Fibroblast of the aortic adventitia (primary cell): ENCODE measurements at regions not wholly inside any gene's neighbourhood (a gene's known extent, or its start where the extent isn't known, plus 50 kb on each side); places are given as distances from the start of the nearest gene placed in this dataset.
A peak's percentile ranks its signal among the peaks of the same experiment; 100 is the strongest.

Experiments used
- DNase-seq: peaks from one replicate; pipeline ENCODE4 v3.0.0-alpha.2; 2010; ENCODE audit warnings: low read depth
- H3K4me3 ChIP-seq: 2 replicates; pipeline ENCODE4 v1.5.1; 2011; ENCODE audit warnings: low read depth, mild to moderate bottlenecking, control low read depth, low read length, moderate library complexity
- TF ChIP-seq, protein P1 (sequence below): IDR thresholded peaks from 2 replicates; pipeline ENCODE4 v1.5.1; 2011; ENCODE audit warnings: mild to moderate bottlenecking, low read length, control low read depth, inconsistent platforms; ENCODE audit not compliant: insufficient read depth

DNA sequence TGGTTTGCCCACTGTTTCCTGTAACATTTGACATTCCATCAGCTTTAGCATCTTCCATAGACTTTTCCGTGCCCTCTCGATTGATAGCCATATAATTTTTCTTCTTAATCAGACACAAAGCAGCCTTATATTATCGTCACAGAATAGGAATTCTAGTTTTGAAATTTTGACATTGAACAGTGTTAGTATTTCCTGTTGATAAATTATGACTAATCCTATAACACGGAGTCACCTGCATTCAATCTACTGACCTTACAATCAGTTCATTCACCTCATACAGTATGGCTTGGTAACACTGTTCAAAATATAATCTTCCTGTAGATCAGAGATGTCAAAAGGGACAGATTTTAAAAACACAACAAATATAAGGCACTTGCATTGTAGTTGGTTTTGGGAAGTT is 423.7 kb downstream of the C3orf38 start:
- no peak for DNase-seq
- TF ChIP-seq, protein P1, sequence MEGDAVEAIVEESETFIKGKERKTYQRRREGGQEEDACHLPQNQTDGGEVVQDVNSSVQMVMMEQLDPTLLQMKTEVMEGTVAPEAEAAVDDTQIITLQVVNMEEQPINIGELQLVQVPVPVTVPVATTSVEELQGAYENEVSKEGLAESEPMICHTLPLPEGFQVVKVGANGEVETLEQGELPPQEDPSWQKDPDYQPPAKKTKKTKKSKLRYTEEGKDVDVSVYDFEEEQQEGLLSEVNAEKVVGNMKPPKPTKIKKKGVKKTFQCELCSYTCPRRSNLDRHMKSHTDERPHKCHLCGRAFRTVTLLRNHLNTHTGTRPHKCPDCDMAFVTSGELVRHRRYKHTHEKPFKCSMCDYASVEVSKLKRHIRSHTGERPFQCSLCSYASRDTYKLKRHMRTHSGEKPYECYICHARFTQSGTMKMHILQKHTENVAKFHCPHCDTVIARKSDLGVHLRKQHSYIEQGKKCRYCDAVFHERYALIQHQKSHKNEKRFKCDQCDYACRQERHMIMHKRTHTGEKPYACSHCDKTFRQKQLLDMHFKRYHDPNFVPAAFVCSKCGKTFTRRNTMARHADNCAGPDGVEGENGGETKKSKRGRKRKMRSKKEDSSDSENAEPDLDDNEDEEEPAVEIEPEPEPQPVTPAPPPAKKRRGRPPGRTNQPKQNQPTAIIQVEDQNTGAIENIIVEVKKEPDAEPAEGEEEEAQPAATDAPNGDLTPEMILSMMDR, result no peak
- H3K4me3 ChIP-seq, result no peak overlapping the region

DNA sequence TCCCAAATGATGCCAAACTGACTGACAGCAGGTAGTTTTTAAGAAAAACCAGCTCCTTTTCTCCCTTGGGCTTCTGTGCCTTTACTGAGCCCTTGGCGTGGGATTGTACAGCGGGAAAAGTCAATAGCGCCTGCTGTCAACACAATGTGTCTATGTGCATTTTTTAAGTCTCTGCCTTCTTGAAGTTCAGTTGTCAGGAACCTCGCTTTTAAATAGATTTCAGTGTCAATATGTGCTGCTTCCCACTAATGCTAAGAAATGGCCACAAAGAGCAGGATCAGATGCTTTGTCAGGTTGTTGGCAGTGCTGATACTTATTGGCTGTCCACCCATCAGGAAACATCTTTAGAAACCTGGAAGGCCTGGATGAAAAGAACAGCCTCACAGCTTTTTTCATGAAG is 424.4 kb downstream of the C3orf38 start:
- H3K4me3 ChIP-seq, result no peak overlapping the region
- DNase-seq, result no peak
- TF ChIP-seq, protein P1, result no peak

DNA sequence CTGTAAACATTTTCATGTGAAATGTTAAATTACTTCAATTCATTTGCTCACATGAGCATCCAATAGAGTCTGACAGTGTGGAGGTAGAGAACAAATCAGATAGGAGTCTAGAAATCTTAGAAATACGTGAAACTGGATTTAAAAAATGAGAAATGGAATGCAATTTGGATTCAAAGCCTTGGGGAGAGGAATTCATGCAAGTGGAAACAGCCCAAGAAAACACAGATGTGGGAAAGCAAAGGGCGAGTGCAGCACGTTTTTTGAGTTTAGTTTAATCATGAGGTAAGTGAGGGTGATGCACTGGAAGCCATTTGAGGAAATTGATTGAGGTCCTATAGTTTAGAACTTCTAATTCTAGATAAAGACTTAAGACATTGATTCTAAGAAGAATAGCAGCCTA is 434.7 kb downstream of the C3orf38 start:
- H3K4me3 ChIP-seq, result no peak overlapping the region
- DNase-seq, result no peak
- TF ChIP-seq, protein P1, result no peak

DNA sequence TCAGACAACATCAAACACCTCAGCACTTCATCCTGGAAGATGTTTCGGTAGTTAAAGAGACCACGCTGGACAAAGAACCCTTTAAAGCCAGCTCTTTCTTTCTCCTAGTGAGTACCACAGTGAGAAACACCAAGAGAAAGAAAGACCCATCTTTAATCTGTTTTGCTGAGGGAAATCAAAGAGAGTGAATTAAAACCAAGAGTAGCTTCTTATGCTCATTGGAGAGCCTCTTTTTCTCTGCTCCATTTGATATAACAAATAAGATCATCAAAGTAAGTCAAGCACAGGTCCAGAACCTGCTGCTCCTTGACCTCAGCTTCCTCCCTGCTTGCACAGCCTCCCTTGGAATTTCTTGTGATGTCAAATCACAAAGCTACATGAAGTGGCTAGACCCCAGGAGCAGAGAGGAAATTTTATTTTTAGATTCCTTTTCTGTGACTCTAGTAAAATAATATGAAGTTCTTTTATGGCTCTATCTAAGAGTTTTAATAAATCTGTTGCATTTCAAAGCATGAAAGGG is 436.4 kb downstream of the C3orf38 start:
- TF ChIP-seq, protein P1, result no peak
- no peak for DNase-seq
- no peak overlapping the region for H3K4me3 ChIP-seq

DNA sequence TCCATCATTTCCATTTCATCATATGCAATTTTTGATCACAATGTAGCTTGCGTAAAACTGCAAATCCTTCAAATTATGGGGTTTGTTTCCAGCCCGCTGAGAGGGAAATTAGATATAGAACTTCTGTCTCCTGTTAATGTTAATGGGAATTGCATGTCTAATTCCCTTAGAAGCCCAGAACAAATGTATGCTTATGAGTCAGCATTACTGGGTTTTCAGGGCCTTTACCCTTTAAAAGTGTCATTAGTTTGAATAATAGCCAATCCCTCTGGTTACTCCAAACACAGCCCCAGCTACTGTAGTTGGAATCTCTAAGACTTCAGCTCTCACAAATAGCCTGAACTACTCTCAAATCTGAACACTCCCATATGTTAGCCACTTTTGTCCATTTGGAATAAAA is 439.4 kb downstream of the C3orf38 start:
- no peak for DNase-seq

DNA sequence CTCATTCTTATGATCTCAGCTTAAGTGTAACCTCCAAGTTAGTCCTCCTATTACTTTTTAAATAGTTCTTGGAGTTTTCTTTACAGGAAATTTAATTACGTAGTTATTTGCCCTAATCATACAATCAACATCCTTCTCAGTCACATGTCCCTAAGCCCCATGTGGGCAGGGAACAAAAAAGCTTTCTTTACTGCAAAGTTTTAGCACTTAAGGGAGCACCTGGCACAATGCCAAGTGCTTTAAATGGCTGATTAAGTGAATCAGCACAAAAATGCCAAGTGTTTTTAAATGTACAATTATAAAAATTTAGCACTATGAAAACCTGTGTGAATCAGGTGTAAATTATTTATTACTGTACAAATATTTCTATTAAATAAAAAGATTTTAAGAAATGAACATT is 445.3 kb downstream of the C3orf38 start:
- DNase-seq, result peak; percentile 1
- TF ChIP-seq, protein P1, result no peak

More for the DNA sequence above, 439.4 kb downstream of the C3orf38 start:
- TF ChIP-seq, protein P1, result no peak
- H3K4me3 ChIP-seq, result no peak overlapping the region

DNA sequence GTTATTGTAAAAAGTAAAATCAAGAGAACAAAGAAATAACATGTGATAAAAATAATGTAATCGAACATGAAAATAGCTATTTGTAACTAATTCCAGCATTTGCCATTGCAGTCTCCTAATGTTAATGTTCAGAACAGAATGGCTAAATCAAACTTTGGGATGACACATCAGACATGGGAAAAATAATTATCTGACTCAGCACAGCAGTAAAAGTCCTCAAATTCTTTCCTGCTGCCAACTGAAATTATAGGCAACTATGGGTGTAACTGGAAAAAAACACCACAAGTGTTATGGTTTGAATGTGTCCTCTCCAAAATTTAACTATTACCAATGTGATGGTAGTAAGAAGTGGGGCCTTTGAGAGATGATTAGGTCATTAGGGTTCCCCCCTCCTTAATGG is 446.7 kb downstream of the C3orf38 start:
- DNase-seq, result no peak
- no peak overlapping the region for H3K4me3 ChIP-seq
- TF ChIP-seq, protein P1, result no peak

More for the DNA sequence above, 445.3 kb downstream of the C3orf38 start:
- no peak overlapping the region for H3K4me3 ChIP-seq
